SK-N-MC (cell line): ENCODE measurements at regions not wholly inside any gene's neighbourhood (a gene's known extent, or its start where the extent isn't known, plus 50 kb on each side); places are given as distances from the start of the nearest gene placed in this dataset.

Source experiments
- EZH2 ChIP-seq: fragments of 200-600 bp; sonication (generic); IDR thresholded peaks from one replicate; pipeline ENCODE4 v1.6.1; 2017; ENCODE audit warnings: antibody characterized with exemption
- POLR2AphosphoS5 ChIP-seq: IDR thresholded peaks from 2 replicates; pipeline ENCODE4 v1.6.1; 2012; ENCODE audit warnings: mild to moderate bottlenecking, low read depth, low read length, borderline replicate concordance

DNA sequence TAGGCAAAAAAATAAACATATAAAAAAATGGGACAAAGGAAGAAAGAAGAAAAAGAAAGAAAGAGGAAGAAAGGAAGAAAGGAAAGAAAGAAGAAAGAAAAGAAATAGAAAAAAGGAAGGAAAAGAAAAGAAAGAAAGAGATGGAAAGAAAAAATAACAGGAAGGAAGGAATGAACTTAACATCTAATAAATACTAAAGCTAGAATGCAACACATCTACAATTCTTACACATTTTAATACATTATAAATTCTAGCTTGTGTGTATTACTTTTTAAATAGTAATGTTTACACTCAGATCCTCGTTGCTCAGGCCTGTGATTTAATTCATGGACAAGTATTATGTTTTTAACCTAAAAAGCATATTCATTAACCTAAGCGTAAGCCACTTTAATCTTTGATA is 703.0 kb upstream of the KIF2B start:
- TF ChIP-seq POLR2AphosphoS5 (no peak), EZH2 (no peak)
